Testis (tissue), 2 donors: ENCODE measurements at regions not wholly inside any gene's neighbourhood (a gene's known extent, or its start where the extent isn't known, plus 50 kb on each side); places are given as distances from the start of the nearest gene placed in this dataset.

Experiments
- POLR2A ChIP-seq: fragments of 450-650 bp; IDR thresholded peaks from one replicate; pipeline ENCODE4 v1.6.1; 2017; ENCODE audit warnings: antibody characterized with exemption, mild to moderate bottlenecking, moderate library complexity
- TF ChIP-seq, protein P1 (sequence below), 3 experiments: fragments of 450-650 bp in 2 of 3; fragments of 200-600 bp in 1 of 3; sonication (generic) in 1 of 3; IDR thresholded peaks; one replicate each; pipeline ENCODE4 v1.5.1; 2016 to 2019; ENCODE audit warnings: antibody characterized with exemption in 3 of 3, mild to moderate bottlenecking in 2 of 3, moderate library complexity in 1 of 3

DNA sequence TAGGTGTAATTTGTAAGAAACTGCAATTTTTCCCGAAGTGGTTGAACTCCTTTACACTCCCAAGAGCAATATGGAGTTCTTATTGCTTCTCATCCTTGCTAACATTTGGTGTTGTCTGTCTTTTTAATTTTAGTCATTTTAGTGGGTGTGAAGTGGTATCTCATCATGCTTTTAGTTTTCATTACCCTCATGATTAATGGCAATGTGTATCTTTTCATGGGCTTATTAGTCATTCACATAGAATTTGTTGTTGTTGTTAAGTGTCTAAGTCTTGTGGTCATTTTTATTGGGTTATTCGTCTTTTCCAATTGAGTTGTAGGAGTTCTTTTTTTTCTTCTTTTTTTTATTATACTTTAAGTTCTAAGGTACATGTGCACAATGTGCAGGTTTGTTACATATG is 238.3 kb upstream of the SESN3 start:
- TF ChIP-seq POLR2A, result no peak
- TF ChIP-seq, protein P1, sequence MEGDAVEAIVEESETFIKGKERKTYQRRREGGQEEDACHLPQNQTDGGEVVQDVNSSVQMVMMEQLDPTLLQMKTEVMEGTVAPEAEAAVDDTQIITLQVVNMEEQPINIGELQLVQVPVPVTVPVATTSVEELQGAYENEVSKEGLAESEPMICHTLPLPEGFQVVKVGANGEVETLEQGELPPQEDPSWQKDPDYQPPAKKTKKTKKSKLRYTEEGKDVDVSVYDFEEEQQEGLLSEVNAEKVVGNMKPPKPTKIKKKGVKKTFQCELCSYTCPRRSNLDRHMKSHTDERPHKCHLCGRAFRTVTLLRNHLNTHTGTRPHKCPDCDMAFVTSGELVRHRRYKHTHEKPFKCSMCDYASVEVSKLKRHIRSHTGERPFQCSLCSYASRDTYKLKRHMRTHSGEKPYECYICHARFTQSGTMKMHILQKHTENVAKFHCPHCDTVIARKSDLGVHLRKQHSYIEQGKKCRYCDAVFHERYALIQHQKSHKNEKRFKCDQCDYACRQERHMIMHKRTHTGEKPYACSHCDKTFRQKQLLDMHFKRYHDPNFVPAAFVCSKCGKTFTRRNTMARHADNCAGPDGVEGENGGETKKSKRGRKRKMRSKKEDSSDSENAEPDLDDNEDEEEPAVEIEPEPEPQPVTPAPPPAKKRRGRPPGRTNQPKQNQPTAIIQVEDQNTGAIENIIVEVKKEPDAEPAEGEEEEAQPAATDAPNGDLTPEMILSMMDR (IDR thresholded peaks at IDR 0.05), result no peak
